GM12878 (cell line): ENCODE measurements at regions not wholly inside any gene's neighbourhood (a gene's known extent, or its start where the extent isn't known, plus 50 kb on each side); places are given as distances from the start of the nearest gene placed in this dataset.

Source experiments
- ATAC-seq: fragments of 200-7000 bp; cut with Tn5 transposase; 3 replicates; pipeline ENCODE4 v1.9.1; 2020; ENCODE audit warnings: mild to moderate bottlenecking, moderate library complexity
- BruUV-seq: library from RNA; stranded (reverse); fragments of 400-500 nt; replicated peaks from 2 replicates; lab custom pipeline; 2021; lab: Mats Ljungman, UMichigan
- CTCF ChIA-PET: fragments of 300-600 bp; sonication (Branson Sonifier 250); formaldehyde crosslinking; extraction: SDS; loops from one replicate; lab custom pipeline; 2021; ENCODE audit warnings: inconsistent platforms; lab: Yijun Ruan, JAX
- POLR2A ChIA-PET: fragments of 350-600 bp; formaldehyde crosslinking; extraction: SDS; loops from one replicate; lab custom pipeline; 2021; ENCODE audit warnings: inconsistent platforms; lab: Charles Lee
- RAD21 ChIA-PET: fragments of 300-600 bp; sonication (Branson Sonifier 250); formaldehyde crosslinking; loops from one replicate; lab custom pipeline; 2023; ENCODE audit warnings: antibody characterized with exemption; ENCODE audit not compliant: unreplicated experiment; lab: Charles Lee
- SMC1A ChIA-PET: fragments of 300-600 bp; sonication (Branson Sonifier 250); formaldehyde crosslinking; loops from one replicate; lab custom pipeline; 2023; ENCODE audit not compliant: unreplicated experiment, uncharacterized antibody; lab: Charles Lee
- DNase-seq: peaks from one replicate; pipeline ENCODE4 v3.0.0-alpha.2; 2011; ENCODE audit warnings: low read depth, low spot score
- FAIRE-seq: peaks from 3 replicates; lab custom pipeline; 2011; peaks lifted over from hg19 to GRCh38; lab: Jason Lieb, UNC
- H2AFZ ChIP-seq: 2 replicates; pipeline ENCODE4 v1.6.0; 2011; ENCODE audit warnings: low read depth, low read length, control low read depth; ENCODE audit not compliant: control insufficient read depth
- H3K27ac ChIP-seq: 2 replicates; pipeline ENCODE4 v1.5.1; 2011; ENCODE audit warnings: control low read depth; ENCODE audit not compliant: control insufficient read depth, insufficient read depth
- H3K27me3 ChIP-seq, 2 experiments: replicated peaks in 1 of 2; 2 replicates each; pipeline versions ENCODE4 v1.6.0 to v1.6.1; 2011; ENCODE audit warnings: low read length in 1 of 2; ENCODE audit not compliant: control insufficient read depth in 2 of 2, insufficient read depth in 2 of 2
- H3K36me3 ChIP-seq, 2 experiments: 2 replicates each; pipeline ENCODE4 v1.5.1; 2011; ENCODE audit warnings: low read length in 1 of 2; ENCODE audit not compliant: control insufficient read depth in 2 of 2, insufficient read depth in 2 of 2
- H3K4me1 ChIP-seq: 2 replicates; pipeline ENCODE4 v1.6.1; 2011; ENCODE audit warnings: mild to moderate bottlenecking, low read length, moderate library complexity, mixed read lengths; ENCODE audit not compliant: control insufficient read depth, insufficient read depth
- H3K4me2 ChIP-seq: 2 replicates; pipeline ENCODE4 v1.6.0; 2011; ENCODE audit warnings: control low read depth; ENCODE audit not compliant: control insufficient read depth, insufficient read depth
- H3K4me3 ChIP-seq: fragments of 200-600 bp; sonication (generic); 2 replicates; pipeline ENCODE4 v1.5.1; 2016
- H3K79me2 ChIP-seq: 2 replicates; pipeline ENCODE4 v1.6.0; 2011; ENCODE audit warnings: low read length; ENCODE audit not compliant: control insufficient read depth, insufficient read depth
- H3K9ac ChIP-seq: 2 replicates; pipeline ENCODE4 v1.8.0; 2011; ENCODE audit warnings: low read length, control low read depth, mixed read lengths; ENCODE audit not compliant: control insufficient read depth, insufficient read depth
- H3K9me3 ChIP-seq: replicated peaks from 3 replicates; pipeline ENCODE4 v1.5.1; 2011; ENCODE audit warnings: mild to moderate bottlenecking, low read length; ENCODE audit not compliant: control insufficient read depth, insufficient read depth
- H4K20me1 ChIP-seq: 2 replicates; pipeline ENCODE4 v1.6.0; 2011; ENCODE audit not compliant: control insufficient read depth, insufficient read depth
- CHD1 ChIP-seq: IDR thresholded peaks from 2 replicates; pipeline ENCODE4 v1.6.1; 2012; ENCODE audit warnings: low read depth, low read length, improper control_type of control experiment
- CHD4 ChIP-seq: fragments of 200-600 bp; sonication (generic); IDR thresholded peaks from 2 replicates; pipeline ENCODE4 v1.6.1; 2016; ENCODE audit warnings: mild to moderate bottlenecking
- EED ChIP-seq: sonication (generic); IDR thresholded peaks from 2 replicates; pipeline ENCODE4 v1.6.1; 2016; ENCODE audit warnings: antibody characterized with exemption, low read depth
- HDAC6 ChIP-seq: fragments of 200-600 bp; sonication (generic); IDR thresholded peaks from one replicate; pipeline ENCODE4 v1.8.0; 2017; ENCODE audit warnings: antibody characterized with exemption; ENCODE audit not compliant: unreplicated experiment
- HSF1 ChIP-seq: fragments of 150-350 bp; IDR thresholded peaks from 2 replicates; pipeline ENCODE4 v1.6.1; 2014; ENCODE audit warnings: mild to moderate bottlenecking, low read depth, low read length
- JUND ChIP-seq: IDR thresholded peaks from 2 replicates; pipeline ENCODE4 v1.6.1; 2012; ENCODE audit warnings: low read depth, mild to moderate bottlenecking, low read length, improper control_type of control experiment, moderate library complexity
- MEF2B ChIP-seq: fragments of 450-650 bp; IDR thresholded peaks from 2 replicates; pipeline ENCODE4 v1.6.1; 2018; ENCODE audit warnings: mild to moderate bottlenecking, moderate library complexity; ENCODE audit not compliant: partially characterized antibody, poor library complexity, severe bottlenecking
- NKRF ChIP-seq: fragments of 450-650 bp; conservative IDR thresholded peaks from 2 replicates; pipeline ENCODE4 v1.6.1; 2017; ENCODE audit warnings: mild to moderate bottlenecking, moderate library complexity
- POU2F2 ChIP-seq: IDR thresholded peaks from 3 replicates; pipeline ENCODE4 v1.6.1; 2011; ENCODE audit warnings: low read depth, mild to moderate bottlenecking, low read length, borderline replicate concordance
- RELB ChIP-seq: fragments of 450-650 bp; IDR thresholded peaks from 2 replicates; pipeline ENCODE4 v1.6.1; 2017; ENCODE audit warnings: low read depth, mild to moderate bottlenecking, moderate library complexity
- SMAD1 ChIP-seq: fragments of 450-650 bp; IDR thresholded peaks from 2 replicates; pipeline ENCODE4 v1.6.1; 2018; ENCODE audit warnings: mild to moderate bottlenecking, low read depth; ENCODE audit not compliant: partially characterized antibody
- SMC3 ChIP-seq: IDR thresholded peaks from 2 replicates; pipeline ENCODE4 v1.6.1; 2011; ENCODE audit warnings: low read length, improper control_type of control experiment, borderline replicate concordance
- SRF ChIP-seq, 2 experiments: IDR thresholded peaks; 2 replicates each; pipeline ENCODE4 v1.6.1; 2011; ENCODE audit warnings: low read depth in 2 of 2, low read length in 2 of 2, mild to moderate bottlenecking in 1 of 2, moderate library complexity in 1 of 2
- TARDBP ChIP-seq: IDR thresholded peaks from 2 replicates; pipeline ENCODE4 v1.6.1; 2016; ENCODE audit warnings: borderline replicate concordance
- USF1 ChIP-seq: IDR thresholded peaks from 2 replicates; pipeline ENCODE4 v1.6.1; 2011; ENCODE audit warnings: borderline replicate concordance, low read depth, mild to moderate bottlenecking, moderate library complexity, mixed read lengths, low read length; ENCODE audit not compliant: insufficient read depth; ENCODE audit errors: extremely low read length
- YY1 ChIP-seq: IDR thresholded peaks from 2 replicates; pipeline ENCODE4 v1.6.1; 2011; ENCODE audit warnings: low read depth, mild to moderate bottlenecking, low read length
- ZNF274 ChIP-seq: IDR thresholded peaks from one replicate; pipeline ENCODE4 v1.8.0; 2011; ENCODE audit not compliant: insufficient read length, insufficient read depth
- WGBS: methylation state at CpG from one replicate; pipeline ENCODE4 v1.1.6; 2016; ENCODE audit warnings: low lambda C conversion rate; ENCODE audit not compliant: insufficient replicate concordance, insufficient coverage; ENCODE audit errors: missing lambda C conversion rate; 5-methylcytosine and 5-hydroxymethylcytosine counted together
- in situ Hi-C: fragments of 300-500 bp; cut with MboI; formaldehyde crosslinking; loops from 9 replicates; pipeline ENCODE4 v1.14.3; 2018; ENCODE audit warnings: mixed read lengths
- intact Hi-C: fragments of 100-400 bp; cut with micrococcal nuclease; formaldehyde crosslinking; loops from one replicate; pipeline ENCODE4 v1.14.2; 2022; ENCODE audit not compliant: unreplicated experiment

GRCh38 chr17:69912805-69913204 lies 162.2 kb upstream of the KCNJ16 start:
- SMC1A ChIA-PET = no interaction called here
- H3K9me3 ChIP-seq = no peaks in the 10 kb centered on the region
- BruUV-seq = no TSS peak
- no peaks in the 10 kb centered on the region for H3K4me1 ChIP-seq
- intact Hi-C loops = no loop called here
- no peaks in the 10 kb centered on the region for H3K27me3 ChIP-seq
- H3K4me3 ChIP-seq = no peak overlapping the region
- H3K79me2 ChIP-seq = no peaks in the 10 kb centered on the region
- H3K27ac ChIP-seq = no peak overlapping the region
- in situ Hi-C loops = no loop called here
- no peak overlapping the region for H2AFZ ChIP-seq
- no peaks in the 10 kb centered on the region for H4K20me1 ChIP-seq
- TF ChIP-seq POU2F2 = no peak
- TF ChIP-seq SRF (IDR thresholded peaks at IDR 0.05; ENCODE audit: low read depth in 2 of 2, low read length in 2 of 2) = no peak
- no peak for TF ChIP-seq CHD4
- TF ChIP-seq JUND = no peak
- TF ChIP-seq EED = no peak
- TF ChIP-seq SMAD1 = no peak
- no peak for TF ChIP-seq TARDBP
- TF ChIP-seq ZNF274 = no peak
- TF ChIP-seq CHD1 = no peak
- no peak for TF ChIP-seq HSF1
- TF ChIP-seq NKRF = no peak
- TF ChIP-seq MEF2B = no peak
- TF ChIP-seq USF1 = no peak
- no peak for TF ChIP-seq SMC3
- no peak for TF ChIP-seq RELB
- TF ChIP-seq HDAC6 = no peak
- no peak for TF ChIP-seq YY1
- H3K4me2 ChIP-seq = no peak overlapping the region
- RAD21 ChIA-PET = no interaction called here
- ATAC-seq (no peak), DNase-seq (no peak), FAIRE-seq (no peak)
- H3K9ac ChIP-seq = no peak overlapping the region
- CTCF ChIA-PET = no interaction called here
- WGBS = 33% methylated on average over 3 of the region's 3 CpGs
- POLR2A ChIA-PET = no interaction called here
- no peaks in the 10 kb centered on the region for H3K36me3 ChIP-seq
